ENCODE measurements at regions not wholly inside any gene's neighbourhood (a gene's known extent, or its start where the extent isn't known, plus 50 kb on each side); places are given as distances from the start of the nearest gene placed in this dataset.

DNA sequence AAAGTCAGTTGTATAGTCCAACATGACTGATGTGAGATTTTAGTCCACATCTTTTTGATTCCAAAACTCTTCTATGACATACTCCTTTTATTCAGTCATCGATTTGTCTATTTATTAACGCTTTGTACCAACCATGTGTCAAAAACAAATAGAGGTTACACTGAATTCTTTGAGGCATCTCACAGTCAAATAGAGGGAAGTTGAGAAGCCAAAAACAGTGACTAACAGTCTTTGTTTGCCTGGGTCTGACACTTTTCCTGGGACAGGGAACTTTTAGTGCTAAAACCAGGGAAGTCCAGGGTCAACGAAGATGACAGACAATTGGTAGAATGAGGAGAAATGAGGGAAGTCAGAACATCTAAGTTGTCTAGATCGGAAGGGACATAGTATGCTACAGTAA, 169.9 kb upstream of the HS3ST1 start (continued):
- TF ChIP-seq JUND (IDR thresholded peaks at IDR 0.05) (no peak), TAF1 (conservative IDR thresholded peaks at IDR 0.05) (no peak), YY1 (IDR thresholded peaks at IDR 0.05) (no peak), RAD21 (IDR thresholded peaks at IDR 0.05) (no peak)
- TF ChIP-seq, protein P1, sequence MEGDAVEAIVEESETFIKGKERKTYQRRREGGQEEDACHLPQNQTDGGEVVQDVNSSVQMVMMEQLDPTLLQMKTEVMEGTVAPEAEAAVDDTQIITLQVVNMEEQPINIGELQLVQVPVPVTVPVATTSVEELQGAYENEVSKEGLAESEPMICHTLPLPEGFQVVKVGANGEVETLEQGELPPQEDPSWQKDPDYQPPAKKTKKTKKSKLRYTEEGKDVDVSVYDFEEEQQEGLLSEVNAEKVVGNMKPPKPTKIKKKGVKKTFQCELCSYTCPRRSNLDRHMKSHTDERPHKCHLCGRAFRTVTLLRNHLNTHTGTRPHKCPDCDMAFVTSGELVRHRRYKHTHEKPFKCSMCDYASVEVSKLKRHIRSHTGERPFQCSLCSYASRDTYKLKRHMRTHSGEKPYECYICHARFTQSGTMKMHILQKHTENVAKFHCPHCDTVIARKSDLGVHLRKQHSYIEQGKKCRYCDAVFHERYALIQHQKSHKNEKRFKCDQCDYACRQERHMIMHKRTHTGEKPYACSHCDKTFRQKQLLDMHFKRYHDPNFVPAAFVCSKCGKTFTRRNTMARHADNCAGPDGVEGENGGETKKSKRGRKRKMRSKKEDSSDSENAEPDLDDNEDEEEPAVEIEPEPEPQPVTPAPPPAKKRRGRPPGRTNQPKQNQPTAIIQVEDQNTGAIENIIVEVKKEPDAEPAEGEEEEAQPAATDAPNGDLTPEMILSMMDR (IDR thresholded peaks at IDR 0.05; ENCODE audit: low read depth, low read length, missing input control): no peak

DNA sequence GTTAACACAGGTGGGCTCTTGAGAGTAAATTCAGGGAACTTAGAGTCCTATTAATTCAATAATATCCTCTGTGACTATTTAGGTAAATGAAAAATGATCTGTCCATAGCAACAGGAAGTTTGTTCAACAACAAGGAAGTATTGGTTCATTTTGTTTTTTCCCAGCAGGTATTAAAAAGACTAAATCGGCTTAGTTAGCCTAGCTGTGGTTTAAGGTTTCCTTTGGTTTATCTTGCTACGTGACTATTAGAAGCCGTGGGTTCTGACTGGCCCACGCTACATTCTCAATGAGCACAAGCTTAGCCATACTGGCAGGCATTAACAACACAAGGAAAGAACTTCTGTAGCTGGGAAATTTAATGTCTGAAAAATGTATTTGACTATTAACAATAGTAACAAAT, 168.8 kb upstream of the HS3ST1 start:
- no peaks in the 10 kb centered on the region for H3K36me3 ChIP-seq (ENCODE audit: control insufficient read depth in 4 of 4, insufficient read depth in 3 of 4, low read depth in 1 of 4, low read length in 3 of 4)
- no peaks in the 10 kb centered on the region for H3K27me3 ChIP-seq (ENCODE audit: control insufficient read depth in 4 of 4, insufficient read depth in 4 of 4, low read length in 3 of 4)
- H3K4me3 ChIP-seq (ENCODE audit: low read depth in 1 of 3, low read length in 3 of 3): no peak overlapping the region
- 66% methylated on average over 4 of the region's 4 CpGs for WGBS
- H3K9me3 ChIP-seq (ENCODE audit: control insufficient read depth in 4 of 4, low read length in 3 of 4): peaks cover 0 to under 1% (median 0%) of the 10 kb centered on the region in 4 donors
- DNase-seq (ENCODE audit: low spot score): no peak
- H3K27ac ChIP-seq (ENCODE audit: low read depth in 1 of 2, low read length in 2 of 2): no peak overlapping the region
- no peak overlapping the region for H3K9ac ChIP-seq (ENCODE audit: low read depth in 1 of 2, low read length in 2 of 2)
- TF ChIP-seq FOXA1 (IDR thresholded peaks at IDR 0.05) (no peak), GABPA (IDR thresholded peaks at IDR 0.05 in 1 of 2, conservative IDR thresholded peaks at IDR 0.05 in 1 of 2) (no peak), YY1 (IDR thresholded peaks at IDR 0.05) (no peak), FOXA2 (IDR thresholded peaks at IDR 0.05) (no peak), RXRA (IDR thresholded peaks at IDR 0.05) (no peak), EGR1 (IDR thresholded peaks at IDR 0.05; ENCODE audit: low read depth in 2 of 2) (no peak), RAD21 (IDR thresholded peaks at IDR 0.05) (no peak), SP1 (IDR thresholded peaks at IDR 0.05) (no peak), NR2F2 (IDR thresholded peaks at IDR 0.05) (no peak), HNF4G (IDR thresholded peaks at IDR 0.05) (no peak), JUND (IDR thresholded peaks at IDR 0.05) (no peak), TAF1 (conservative IDR thresholded peaks at IDR 0.05) (no peak), HNF4A (conservative IDR thresholded peaks at IDR 0.05) (no peak)
- TF ChIP-seq, protein P2, sequence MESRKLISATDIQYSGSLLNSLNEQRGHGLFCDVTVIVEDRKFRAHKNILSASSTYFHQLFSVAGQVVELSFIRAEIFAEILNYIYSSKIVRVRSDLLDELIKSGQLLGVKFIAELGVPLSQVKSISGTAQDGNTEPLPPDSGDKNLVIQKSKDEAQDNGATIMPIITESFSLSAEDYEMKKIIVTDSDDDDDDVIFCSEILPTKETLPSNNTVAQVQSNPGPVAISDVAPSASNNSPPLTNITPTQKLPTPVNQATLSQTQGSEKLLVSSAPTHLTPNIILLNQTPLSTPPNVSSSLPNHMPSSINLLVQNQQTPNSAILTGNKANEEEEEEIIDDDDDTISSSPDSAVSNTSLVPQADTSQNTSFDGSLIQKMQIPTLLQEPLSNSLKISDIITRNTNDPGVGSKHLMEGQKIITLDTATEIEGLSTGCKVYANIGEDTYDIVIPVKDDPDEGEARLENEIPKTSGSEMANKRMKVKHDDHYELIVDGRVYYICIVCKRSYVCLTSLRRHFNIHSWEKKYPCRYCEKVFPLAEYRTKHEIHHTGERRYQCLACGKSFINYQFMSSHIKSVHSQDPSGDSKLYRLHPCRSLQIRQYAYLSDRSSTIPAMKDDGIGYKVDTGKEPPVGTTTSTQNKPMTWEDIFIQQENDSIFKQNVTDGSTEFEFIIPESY (IDR thresholded peaks at IDR 0.05): no peak
- TF ChIP-seq, protein P3, sequence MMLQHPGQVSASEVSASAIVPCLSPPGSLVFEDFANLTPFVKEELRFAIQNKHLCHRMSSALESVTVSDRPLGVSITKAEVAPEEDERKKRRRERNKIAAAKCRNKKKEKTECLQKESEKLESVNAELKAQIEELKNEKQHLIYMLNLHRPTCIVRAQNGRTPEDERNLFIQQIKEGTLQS (IDR thresholded peaks at IDR 0.05): no peak
- TF ChIP-seq, protein P1 (IDR thresholded peaks at IDR 0.05; ENCODE audit: low read depth, low read length, missing input control): no peak
- TF ChIP-seq, protein P4, sequence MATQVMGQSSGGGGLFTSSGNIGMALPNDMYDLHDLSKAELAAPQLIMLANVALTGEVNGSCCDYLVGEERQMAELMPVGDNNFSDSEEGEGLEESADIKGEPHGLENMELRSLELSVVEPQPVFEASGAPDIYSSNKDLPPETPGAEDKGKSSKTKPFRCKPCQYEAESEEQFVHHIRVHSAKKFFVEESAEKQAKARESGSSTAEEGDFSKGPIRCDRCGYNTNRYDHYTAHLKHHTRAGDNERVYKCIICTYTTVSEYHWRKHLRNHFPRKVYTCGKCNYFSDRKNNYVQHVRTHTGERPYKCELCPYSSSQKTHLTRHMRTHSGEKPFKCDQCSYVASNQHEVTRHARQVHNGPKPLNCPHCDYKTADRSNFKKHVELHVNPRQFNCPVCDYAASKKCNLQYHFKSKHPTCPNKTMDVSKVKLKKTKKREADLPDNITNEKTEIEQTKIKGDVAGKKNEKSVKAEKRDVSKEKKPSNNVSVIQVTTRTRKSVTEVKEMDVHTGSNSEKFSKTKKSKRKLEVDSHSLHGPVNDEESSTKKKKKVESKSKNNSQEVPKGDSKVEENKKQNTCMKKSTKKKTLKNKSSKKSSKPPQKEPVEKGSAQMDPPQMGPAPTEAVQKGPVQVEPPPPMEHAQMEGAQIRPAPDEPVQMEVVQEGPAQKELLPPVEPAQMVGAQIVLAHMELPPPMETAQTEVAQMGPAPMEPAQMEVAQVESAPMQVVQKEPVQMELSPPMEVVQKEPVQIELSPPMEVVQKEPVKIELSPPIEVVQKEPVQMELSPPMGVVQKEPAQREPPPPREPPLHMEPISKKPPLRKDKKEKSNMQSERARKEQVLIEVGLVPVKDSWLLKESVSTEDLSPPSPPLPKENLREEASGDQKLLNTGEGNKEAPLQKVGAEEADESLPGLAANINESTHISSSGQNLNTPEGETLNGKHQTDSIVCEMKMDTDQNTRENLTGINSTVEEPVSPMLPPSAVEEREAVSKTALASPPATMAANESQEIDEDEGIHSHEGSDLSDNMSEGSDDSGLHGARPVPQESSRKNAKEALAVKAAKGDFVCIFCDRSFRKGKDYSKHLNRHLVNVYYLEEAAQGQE (IDR thresholded peaks at IDR 0.05): no peak
- TF ChIP-seq, protein P5, sequence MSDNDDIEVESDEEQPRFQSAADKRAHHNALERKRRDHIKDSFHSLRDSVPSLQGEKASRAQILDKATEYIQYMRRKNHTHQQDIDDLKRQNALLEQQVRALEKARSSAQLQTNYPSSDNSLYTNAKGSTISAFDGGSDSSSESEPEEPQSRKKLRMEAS (IDR thresholded peaks at IDR 0.05): no peak
- H3K4me1 ChIP-seq (ENCODE audit: control insufficient read depth in 4 of 4, insufficient read depth in 4 of 4, low read length in 3 of 4): no peaks in the 10 kb centered on the region
